ENCODE measurements at regions not wholly inside any gene's neighbourhood (a gene's known extent, or its start where the extent isn't known, plus 50 kb on each side); places are given as distances from the start of the nearest gene placed in this dataset.
"Not testable (repeated sequence)": the region's sequence is repeated elsewhere in the genome, so short reads cannot be mapped to it uniquely, and the experiment has no call there.

DNA sequence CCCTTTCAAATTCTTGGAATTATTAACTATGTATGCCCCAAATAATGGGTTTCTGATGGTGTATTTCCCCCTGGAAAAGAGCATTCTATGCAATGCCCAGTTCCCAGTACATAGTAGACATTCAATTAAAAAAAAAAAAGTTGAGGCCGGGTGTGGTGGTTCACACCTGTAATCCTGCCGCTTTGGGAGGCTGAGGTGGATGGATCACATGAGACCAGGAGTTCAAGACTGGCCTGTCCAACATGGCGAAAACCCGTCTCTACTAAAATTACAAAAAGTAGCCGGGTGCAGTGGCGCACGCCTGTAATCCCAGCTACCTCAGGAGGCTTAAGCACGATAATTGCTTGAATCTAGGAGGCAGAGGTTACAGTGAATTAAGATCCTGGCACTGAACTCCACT is 83.3 kb upstream of the ZNF217 start:
- no peaks in the 10 kb centered on the region for H3K36me3 Mint-ChIP-seq
- no peak overlapping the region for H3K4me3 Mint-ChIP-seq
- peaks cover 11 to 16% of the 10 kb centered on the region in 2 donors for H3K4me1 Mint-ChIP-seq
- peaks cover 3 to 5% (median 4%) of the 10 kb centered on the region in 3 donors for H3K27me3 Mint-ChIP-seq (ENCODE audit: low read depth in 3 of 3)
- no peak overlapping the region for H3K27ac Mint-ChIP-seq
- H3K9me3 Mint-ChIP-seq = no peaks in the 10 kb centered on the region
- DNase-seq = no peak

GRCh38 chr20:53676519-53676822 is 82.8 kb upstream of the ZNF217 start:
- H3K36me3 Mint-ChIP-seq = no peaks in the 10 kb centered on the region
- no peak overlapping the region for H3K27ac Mint-ChIP-seq
- DNase-seq = no peak
- no peaks in the 10 kb centered on the region for H3K9me3 Mint-ChIP-seq
- peaks cover 4 to 5% (median 4%) of the 10 kb centered on the region in 3 donors for H3K27me3 Mint-ChIP-seq (ENCODE audit: low read depth in 3 of 3)
- no peak overlapping the region for H3K4me3 Mint-ChIP-seq
- peaks cover 11 to 16% of the 10 kb centered on the region in 2 donors for H3K4me1 Mint-ChIP-seq

DNA sequence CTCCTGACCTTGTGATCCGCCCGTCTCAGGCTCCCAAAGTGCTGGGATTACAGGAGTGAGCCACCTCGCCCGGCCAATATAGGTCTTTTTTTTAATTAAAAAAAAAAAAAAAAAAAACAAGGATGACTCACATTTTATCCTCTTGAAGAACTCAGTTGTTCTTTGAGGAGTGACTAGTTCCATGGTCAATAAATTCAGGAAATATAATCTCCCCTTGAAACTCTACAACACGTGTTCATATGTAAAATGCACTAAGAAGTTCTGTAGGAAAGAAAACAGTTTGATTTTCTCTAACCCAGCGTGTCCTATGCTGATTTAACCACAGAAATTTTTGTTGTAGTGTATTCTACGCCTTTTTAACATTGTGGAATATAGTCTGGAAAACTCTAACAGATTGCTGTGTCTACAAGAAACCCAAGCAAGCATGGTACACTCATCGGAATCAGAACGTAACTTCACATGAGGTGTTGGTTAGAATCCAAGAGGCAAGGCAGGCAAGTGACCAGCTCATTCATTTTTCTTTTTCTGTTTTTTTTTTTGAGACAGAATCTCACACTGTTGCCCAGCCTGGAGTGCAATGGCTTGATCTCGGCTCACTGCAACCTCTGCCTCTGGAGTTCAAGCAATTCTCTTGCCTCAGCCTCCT is 79.0 kb upstream of the ZNF217 start:
- peaks cover 0 to 1% of the 10 kb centered on the region in 2 donors for H3K4me1 Mint-ChIP-seq
- no peak overlapping the region for H3K4me3 Mint-ChIP-seq
- H3K36me3 Mint-ChIP-seq = no peaks in the 10 kb centered on the region
- H3K9me3 Mint-ChIP-seq = no peaks in the 10 kb centered on the region
- DNase-seq = no peak
- H3K27me3 Mint-ChIP-seq (ENCODE audit: low read depth in 3 of 3) = peaks cover 2 to 6% (median 2%) of the 10 kb centered on the region in 3 donors
- H3K27ac Mint-ChIP-seq = no peak overlapping the region

DNA sequence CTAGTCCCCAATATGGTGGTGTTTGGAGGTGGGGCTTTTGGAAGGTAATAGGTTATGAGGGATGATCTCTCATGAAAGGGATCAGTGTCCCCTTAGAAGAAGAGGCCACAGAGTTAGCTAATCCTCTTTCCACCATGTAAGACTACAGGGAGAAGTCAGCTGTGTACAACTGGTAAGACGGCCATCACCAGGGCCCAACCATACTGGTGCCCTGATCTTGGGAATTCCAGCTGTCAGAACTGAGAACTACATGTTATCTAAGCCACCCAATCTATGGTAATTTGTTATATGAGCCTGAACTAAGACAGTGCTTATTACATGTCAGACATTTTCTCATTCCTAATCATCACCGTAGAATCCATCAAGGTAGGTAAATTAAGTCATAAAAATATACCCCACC is 77.7 kb upstream of the ZNF217 start:
- no peaks in the 10 kb centered on the region for H3K36me3 Mint-ChIP-seq
- no peaks in the 10 kb centered on the region for H3K9me3 Mint-ChIP-seq
- H3K27ac Mint-ChIP-seq = no peak overlapping the region
- H3K4me1 Mint-ChIP-seq = no peaks in the 10 kb centered on the region
- H3K4me3 Mint-ChIP-seq = no peak overlapping the region
- H3K27me3 Mint-ChIP-seq (ENCODE audit: low read depth in 3 of 3) = peaks cover 2 to 7% (median 2%) of the 10 kb centered on the region in 3 donors
- DNase-seq = no peak

GRCh38 chr20:53669517-53670313 is 76.1 kb upstream of the ZNF217 start:
- H3K27me3 Mint-ChIP-seq (ENCODE audit: low read depth in 3 of 3); H3K36me3 Mint-ChIP-seq; H3K9me3 Mint-ChIP-seq; H3K4me1 Mint-ChIP-seq; DNase-seq; H3K27ac Mint-ChIP-seq; H3K4me3 Mint-ChIP-seq: not testable (repeated sequence)

- H3K4me3 Mint-ChIP-seq = no peak overlapping the region
- peaks cover 2 to 7% (median 4%) of the 10 kb centered on the region in 3 donors for H3K27me3 Mint-ChIP-seq (ENCODE audit: low read depth in 3 of 3)
- H3K4me1 Mint-ChIP-seq = no peaks in the 10 kb centered on the region
- DNase-seq = no peak
- no peaks in the 10 kb centered on the region for H3K9me3 Mint-ChIP-seq
- H3K36me3 Mint-ChIP-seq = no peaks in the 10 kb centered on the region
- H3K27ac Mint-ChIP-seq = no peak overlapping the region
Measured at GRCh38 chr20:53668992-53669391, 75.4 kb upstream of the ZNF217 start.

DNA sequence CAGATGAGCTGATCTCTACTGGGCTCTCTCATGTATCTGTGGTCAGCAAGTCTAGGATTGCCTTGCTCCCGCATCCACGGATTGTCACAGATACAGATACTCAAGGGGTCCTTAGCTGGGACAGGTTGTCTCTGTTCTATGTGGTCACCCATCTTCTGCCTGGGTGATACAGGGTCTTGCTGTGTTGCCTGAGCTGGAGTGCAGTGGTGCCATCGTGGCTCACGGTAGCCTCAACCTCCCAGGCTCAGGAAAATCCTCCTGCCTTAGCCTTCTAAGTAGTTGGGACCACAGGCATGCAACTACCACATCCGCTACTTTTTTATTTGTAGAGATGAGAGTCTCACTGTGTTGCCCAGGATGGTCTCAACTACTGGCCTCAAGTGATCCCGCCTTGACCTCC is 72.5 kb upstream of the ZNF217 start:
- Mint-ChIP-seq H3K27ac (no peak overlapping the region), H3K4me1 (peaks cover 4 to 7% of the 10 kb centered on the region in 2 donors), H3K27me3 (ENCODE audit: low read depth in 3 of 3) (peaks cover 2 to 4% (median 2%) of the 10 kb centered on the region in 3 donors), H3K4me3 (no peak overlapping the region), H3K9me3 (no peaks in the 10 kb centered on the region), H3K36me3 (no peaks in the 10 kb centered on the region)
- DNase-seq = no peak

GRCh38 chr20:53664121-53664520 is 70.5 kb upstream of the ZNF217 start:
- Mint-ChIP-seq H3K9me3 (no peaks in the 10 kb centered on the region), H3K27ac (no peak overlapping the region), H3K36me3 (no peaks in the 10 kb centered on the region), H3K4me3 (no peak overlapping the region), H3K27me3 (ENCODE audit: low read depth in 3 of 3) (peaks cover 0 to 9% (median 2%) of the 10 kb centered on the region in 3 donors), H3K4me1 (peaks cover 20 to 21% of the 10 kb centered on the region in 2 donors)
- DNase-seq = no peak

GRCh38 chr20:53663521-53663920 is 69.9 kb upstream of the ZNF217 start:
- H3K27ac Mint-ChIP-seq; H3K9me3 Mint-ChIP-seq; H3K4me3 Mint-ChIP-seq; H3K36me3 Mint-ChIP-seq; H3K27me3 Mint-ChIP-seq (ENCODE audit: low read depth in 3 of 3); DNase-seq: not testable (repeated sequence)
- peaks cover 20 to 21% of the 10 kb centered on the region in 2 donors for H3K4me1 Mint-ChIP-seq

DNA sequence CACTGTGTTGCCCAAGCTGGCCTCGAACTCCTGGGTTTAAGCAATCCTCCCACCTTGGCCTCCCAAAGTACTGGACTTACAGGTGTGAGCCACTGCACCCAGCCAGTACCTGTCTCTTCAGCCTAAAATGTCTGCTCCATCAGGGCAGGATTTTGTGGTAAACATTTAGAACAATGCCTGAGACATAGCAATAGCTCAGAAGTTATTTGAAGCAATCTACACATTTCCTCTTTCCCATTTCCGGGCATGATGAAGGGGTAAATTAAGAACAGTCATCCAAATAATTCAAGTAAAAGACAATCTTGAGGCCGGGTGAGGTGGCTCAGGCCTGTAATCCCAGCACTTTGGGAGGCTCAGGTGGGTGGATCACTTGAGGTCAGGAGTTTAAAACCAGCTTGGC is 69.0 kb upstream of the ZNF217 start:
- Mint-ChIP-seq H3K27me3 (ENCODE audit: low read depth in 3 of 3) (peaks cover 0 to 6% (median 2%) of the 10 kb centered on the region in 3 donors), H3K36me3 (no peaks in the 10 kb centered on the region), H3K9me3 (no peaks in the 10 kb centered on the region), H3K4me1 (peaks cover 21 to 22% of the 10 kb centered on the region in 2 donors), H3K27ac (no peak overlapping the region), H3K4me3 (no peak overlapping the region)
- DNase-seq = no peak

- peak overlapping the region in 2 of 6 donors; percentile 54 to 60 for H3K27ac Mint-ChIP-seq
- peaks cover 0 to 7% (median 1%) of the 10 kb centered on the region in 3 donors for H3K27me3 Mint-ChIP-seq (ENCODE audit: low read depth in 3 of 3)
- H3K4me1 Mint-ChIP-seq = peaks cover 21 to 38% of the 10 kb centered on the region in 2 donors
- H3K4me3 Mint-ChIP-seq = peak overlapping the region; percentile 53 to 80 (median 76)
- DNase-seq = no peak
- H3K36me3 Mint-ChIP-seq = no peaks in the 10 kb centered on the region
- no peaks in the 10 kb centered on the region for H3K9me3 Mint-ChIP-seq
Measured at GRCh38 chr20:53660947-53661381, 67.3 kb upstream of the ZNF217 start.

DNA sequence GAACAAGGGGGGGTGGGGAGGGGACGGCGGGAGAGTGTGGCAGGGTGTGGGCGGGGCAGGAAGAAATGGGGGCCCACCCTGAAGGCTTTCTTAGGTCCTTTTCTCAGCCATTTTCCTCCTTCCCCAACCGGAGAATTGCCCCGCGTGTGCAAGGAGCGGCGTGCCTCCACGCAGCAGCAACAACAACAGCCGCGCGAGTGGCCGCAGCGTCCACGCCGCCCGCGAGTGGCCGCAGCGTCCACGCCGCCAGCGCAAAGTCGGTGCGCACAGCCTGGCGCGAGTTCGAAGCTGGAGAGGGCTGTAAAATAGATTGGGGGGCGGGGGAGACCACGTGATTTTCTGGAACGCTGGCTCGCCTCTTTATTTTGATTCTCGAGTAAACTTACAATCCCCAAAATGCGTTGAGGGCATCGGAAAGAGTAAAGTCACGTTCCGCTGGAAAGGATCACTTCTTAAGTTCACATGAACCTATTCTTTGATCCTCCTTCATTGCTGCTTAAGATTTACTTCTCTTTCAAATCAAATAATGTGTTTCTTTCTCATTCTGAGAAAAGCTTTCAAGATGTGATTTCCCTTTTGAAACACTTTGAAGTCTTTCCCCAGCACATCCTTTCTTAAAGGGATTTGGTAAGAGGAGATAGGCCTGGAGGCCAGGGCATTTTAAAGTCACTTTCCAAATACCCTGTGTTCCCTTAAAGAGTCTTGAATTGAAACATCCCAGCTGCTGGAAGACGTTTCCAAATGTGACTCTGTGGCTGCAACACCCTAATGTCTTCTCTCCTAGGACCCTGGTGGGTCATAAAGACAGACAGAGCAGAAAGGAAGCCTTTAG is 66.7 kb upstream of the ZNF217 start:
- Mint-ChIP-seq H3K9me3 (no peaks in the 10 kb centered on the region), H3K4me1 (peaks cover 21 to 45% of the 10 kb centered on the region in 2 donors), H3K27me3 (ENCODE audit: low read depth in 3 of 3) (peaks cover 0 to 7% (median 0%) of the 10 kb centered on the region in 3 donors), H3K36me3 (no peaks in the 10 kb centered on the region), H3K4me3 (peak overlapping the region; percentile 71 to 85 (median 80)), H3K27ac (peak overlapping the region in 4 of 6 donors; percentile 40 to 62 (median 43))
- no peak for DNase-seq

GRCh38 chr20:53658973-53659372 is 65.3 kb upstream of the ZNF217 start:
- Mint-ChIP-seq H3K27ac (no peak overlapping the region), H3K9me3 (no peaks in the 10 kb centered on the region), H3K4me3 (peak overlapping the region in 2 of 5 donors; percentile 21 to 61), H3K36me3 (no peaks in the 10 kb centered on the region), H3K4me1 (peaks cover 21 to 48% of the 10 kb centered on the region in 2 donors), H3K27me3 (ENCODE audit: low read depth in 3 of 3) (peaks cover 0 to 7% (median 2%) of the 10 kb centered on the region in 3 donors)
- DNase-seq = no peak

- Mint-ChIP-seq H3K4me3 (no peak overlapping the region), H3K9me3 (no peaks in the 10 kb centered on the region), H3K36me3 (no peaks in the 10 kb centered on the region), H3K27ac (no peak overlapping the region), H3K4me1 (peaks cover 21 to 49% of the 10 kb centered on the region in 2 donors), H3K27me3 (ENCODE audit: low read depth in 3 of 3) (peaks cover 0 to 7% (median 2%) of the 10 kb centered on the region in 3 donors)
- DNase-seq = no peak
Measured at GRCh38 chr20:53658322-53658721, 64.7 kb upstream of the ZNF217 start.
